HCT116 (cell line): ENCODE measurements at regions not wholly inside any gene's neighbourhood (a gene's known extent, or its start where the extent isn't known, plus 50 kb on each side); places are given as distances from the start of the nearest gene placed in this dataset.
"Not testable (repeated sequence)": the region's sequence is repeated elsewhere in the genome, so short reads cannot be mapped to it uniquely, and the experiment has no call there.

ENCODE experiments used
- ATAC-seq: fragments of 200-7000 bp; cut with Tn5 transposase; 2 replicates; pipeline ENCODE4 v1.9.1; 2020; ENCODE audit warnings: mild to moderate bottlenecking, moderate library complexity
- BruUV-seq: library from RNA; stranded (reverse); fragments of 400-500 nt; replicated peaks from 2 replicates; lab custom pipeline; 2021; lab: Mats Ljungman, UMichigan
- CTCF ChIA-PET: fragments of 300-600 bp; sonication (Branson Sonifier 250); formaldehyde crosslinking; loops from one replicate; lab custom pipeline; 2021; ENCODE audit warnings: antibody characterized with exemption; lab: Charles Lee
- POLR2A ChIA-PET: fragments of 300-600, 350-600 bp; sonication (Branson Sonifier 250); formaldehyde crosslinking; loops from one replicate; lab custom pipeline; 2021; ENCODE audit warnings: antibody characterized with exemption; lab: Charles Lee
- RAD21 ChIA-PET, 2 experiments: fragments of 300-600 bp; sonication (Branson Sonifier 250); formaldehyde crosslinking; loops; one replicate each; lab custom pipeline; 2023; ENCODE audit warnings: low total read pairs in 2 of 2; ENCODE audit not compliant: uncharacterized antibody in 2 of 2, unreplicated experiment in 2 of 2, low non-redundant PET in 1 of 2; lab: Charles Lee
- DNase-seq: peaks from one replicate; pipeline ENCODE4 v3.0.0-alpha.2; 2010; ENCODE audit warnings: low read depth, low spot score
- H2AFZ ChIP-seq: fragments of 200-600 bp; shearing (Covaris generic), sonication (generic); 2 replicates; pipeline ENCODE4 v1.6.1; 2017; ENCODE audit warnings: low read depth, mixed run types, mixed read lengths, antibody characterized with exemption, low read length; ENCODE audit not compliant: poor library complexity, severe bottlenecking
- H3K27ac ChIP-seq: 2 replicates; pipeline ENCODE4 v1.5.1; 2012; ENCODE audit warnings: low read depth, low read length
- H3K27me3 ChIP-seq: fragments of 200-600 bp; sonication (generic); 2 replicates; pipeline ENCODE4 v1.6.1; 2016; ENCODE audit warnings: mixed run types, low read length, mixed read lengths; ENCODE audit not compliant: insufficient read depth
- H3K36me3 ChIP-seq, 2 experiments: fragments of 200-500 bp in 1 of 2; fragments of 200-600 bp in 1 of 2; sonication (Bioruptor generic) in 1 of 2; sonication (generic) in 1 of 2; 2 replicates each; pipeline versions ENCODE4 v1.5.1 to v1.6.1; 2014 to 2016; ENCODE audit warnings: low read length in 2 of 2, inconsistent platforms in 1 of 2, mixed read lengths in 1 of 2, mixed run types in 1 of 2; ENCODE audit not compliant: insufficient read depth in 2 of 2, control insufficient read depth in 1 of 2
- H3K4me1 ChIP-seq, 2 experiments: fragments of 200-600 bp in 1 of 2; sonication (generic) in 1 of 2; 2 replicates each; pipeline versions ENCODE4 v1.5.1 to v1.6.1; 2012 to 2017; ENCODE audit warnings: low read length in 2 of 2, inconsistent platforms in 1 of 2, mild to moderate bottlenecking in 1 of 2, mixed read lengths in 1 of 2, mixed run types in 1 of 2, moderate library complexity in 1 of 2; ENCODE audit not compliant: insufficient read depth in 2 of 2, control insufficient read depth in 1 of 2
- H3K4me2 ChIP-seq: fragments of 200-600 bp; sonication (generic); 2 replicates; pipeline ENCODE4 v1.6.1; 2017; ENCODE audit warnings: mixed run types, low read length, mixed read lengths
- H3K4me3 ChIP-seq, 2 experiments: fragments of 200-600 bp in 1 of 2; sonication (generic) in 1 of 2; replicated peaks in 1 of 2; 2 replicates each; pipeline ENCODE4 v1.5.1; 2011 to 2016; ENCODE audit warnings: low read length in 2 of 2, control low read depth in 1 of 2, low read depth in 1 of 2, mild to moderate bottlenecking in 1 of 2, mixed read lengths in 1 of 2, mixed run types in 1 of 2
- H3K79me2 ChIP-seq: fragments of 200-600 bp; sonication (generic); 2 replicates; pipeline ENCODE4 v1.6.1; 2017; ENCODE audit warnings: mild to moderate bottlenecking, mixed run types, low read length, moderate library complexity, mixed read lengths; ENCODE audit not compliant: insufficient read depth
- H3K9ac ChIP-seq: fragments of 200-600 bp; sonication (generic); 2 replicates; pipeline ENCODE4 v1.6.1; 2016; ENCODE audit warnings: low read length, mixed read lengths
- H3K9me2 ChIP-seq: fragments of 200-600 bp; sonication (generic), shearing (Covaris generic); 2 replicates; pipeline ENCODE4 v1.6.1; 2017; ENCODE audit warnings: mixed run types, mild to moderate bottlenecking, moderate library complexity; ENCODE audit not compliant: insufficient read depth
- H3K9me3 ChIP-seq, 2 experiments: fragments of 200-500 bp in 1 of 2; fragments of 200-600 bp in 1 of 2; sonication (Bioruptor generic) in 1 of 2; sonication (generic) in 1 of 2; 2 replicates each; pipeline ENCODE4 v1.6.1; 2014 to 2017; ENCODE audit warnings: low read length in 2 of 2, mixed read lengths in 2 of 2, inconsistent platforms in 1 of 2, low read depth in 1 of 2, mild to moderate bottlenecking in 1 of 2, mixed run types in 1 of 2, moderate library complexity in 1 of 2; ENCODE audit not compliant: control insufficient read depth in 1 of 2, insufficient read depth in 1 of 2
- H4K20me1 ChIP-seq: fragments of 200-600 bp; sonication (generic), shearing (Covaris generic); 2 replicates; pipeline ENCODE4 v1.6.1; 2017; ENCODE audit warnings: mixed run types, mild to moderate bottlenecking, moderate library complexity; ENCODE audit not compliant: insufficient read depth
- intact Hi-C: fragments of 100-400 bp; cut with micrococcal nuclease; formaldehyde crosslinking; loops from 2 replicates; pipeline ENCODE4 v1.10.0; 2022

- H3K27ac ChIP-seq, POLR2A ChIA-PET, H2AFZ ChIP-seq, H3K9me3 ChIP-seq, BruUV-seq, CTCF ChIA-PET, H3K79me2 ChIP-seq, H3K4me1 ChIP-seq, H3K9me2 ChIP-seq, H3K9ac ChIP-seq, H3K27me3 ChIP-seq, H3K4me2 ChIP-seq, intact Hi-C loops, RAD21 ChIA-PET, H3K36me3 ChIP-seq, H3K4me3 ChIP-seq, DNase-seq, H4K20me1 ChIP-seq: not testable (repeated sequence)
- ATAC-seq, result peak; percentile 73
These were observed 183.4 kb downstream of the LIPI start for GRCh38 chr21:14027235-14027869.

- H3K27me3 ChIP-seq, H3K36me3 ChIP-seq, BruUV-seq, H3K4me3 ChIP-seq, intact Hi-C loops, H2AFZ ChIP-seq, H3K79me2 ChIP-seq, H3K4me1 ChIP-seq, H3K27ac ChIP-seq, ATAC-seq, H3K9me3 ChIP-seq, POLR2A ChIA-PET, DNase-seq, RAD21 ChIA-PET, H3K4me2 ChIP-seq, H3K9ac ChIP-seq, H3K9me2 ChIP-seq, CTCF ChIA-PET, H4K20me1 ChIP-seq: not testable (repeated sequence)
These were observed 190.6 kb downstream of the LIPI start for GRCh38 chr21:14020108-14020507.

- H3K79me2 ChIP-seq, CTCF ChIA-PET, H4K20me1 ChIP-seq, RAD21 ChIA-PET, H3K9ac ChIP-seq, BruUV-seq, H3K4me2 ChIP-seq, H3K9me3 ChIP-seq, POLR2A ChIA-PET, DNase-seq, H3K36me3 ChIP-seq, ATAC-seq, H3K4me3 ChIP-seq, H3K27ac ChIP-seq, H3K9me2 ChIP-seq, intact Hi-C loops, H3K27me3 ChIP-seq, H2AFZ ChIP-seq, H3K4me1 ChIP-seq: not testable (repeated sequence)
These were observed 194.9 kb downstream of the LIPI start for GRCh38 chr21:14015841-14016240.

DNA sequence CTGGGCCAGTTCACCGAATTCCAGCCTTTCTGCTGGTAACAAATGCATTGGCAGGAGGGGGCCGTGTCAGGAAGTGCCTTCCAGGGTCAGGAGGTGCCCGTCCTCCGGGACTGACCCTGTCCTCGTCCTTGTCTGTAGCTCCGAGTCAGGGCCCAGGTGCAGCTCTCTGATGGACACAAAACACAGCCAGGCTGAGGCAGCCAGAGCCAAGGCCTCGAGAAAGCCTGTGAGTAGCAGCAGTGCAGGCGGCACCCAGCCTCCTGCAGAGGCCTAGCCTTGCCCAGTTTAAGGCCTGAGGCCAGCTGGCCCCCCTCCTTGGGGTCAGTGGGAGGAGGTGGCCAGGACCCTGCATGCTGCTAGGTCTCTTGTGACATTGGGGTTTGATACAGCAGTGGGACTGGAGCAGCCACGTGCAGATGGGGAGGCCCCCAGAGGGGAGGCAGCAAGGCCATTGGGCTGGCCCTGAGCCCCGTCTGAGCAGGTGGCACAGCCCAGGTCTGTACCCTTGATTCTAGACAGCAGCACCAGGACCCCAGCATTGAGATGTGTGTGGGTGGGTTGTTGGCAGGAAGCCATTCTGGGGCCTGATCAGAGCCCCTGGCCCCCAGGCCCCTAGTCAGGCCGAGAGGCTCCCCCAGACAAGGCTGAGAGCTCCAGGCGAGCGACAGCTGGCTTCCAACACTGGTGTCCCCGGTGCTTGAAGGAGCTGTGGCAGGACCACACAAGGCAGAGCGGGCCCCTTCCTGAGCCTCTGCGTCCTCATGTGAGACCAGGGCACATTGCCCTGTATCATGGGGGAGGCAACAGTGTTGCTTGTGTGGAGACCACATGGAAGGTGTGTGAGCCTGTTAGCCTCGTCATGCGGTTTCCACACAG, 196.9 kb downstream of the LIPI start:
- CTCF ChIA-PET, H2AFZ ChIP-seq, H3K4me3 ChIP-seq, H3K79me2 ChIP-seq, ATAC-seq, H3K36me3 ChIP-seq, POLR2A ChIA-PET, H3K9me3 ChIP-seq, RAD21 ChIA-PET, BruUV-seq, DNase-seq, H3K9ac ChIP-seq, H3K27me3 ChIP-seq, H3K4me2 ChIP-seq, intact Hi-C loops, H3K27ac ChIP-seq, H3K4me1 ChIP-seq, H3K9me2 ChIP-seq, H4K20me1 ChIP-seq: not testable (repeated sequence)
